ENCODE measurements at regions not wholly inside any gene's neighbourhood (a gene's known extent, or its start where the extent isn't known, plus 50 kb on each side); places are given as distances from the start of the nearest gene placed in this dataset.

DNA sequence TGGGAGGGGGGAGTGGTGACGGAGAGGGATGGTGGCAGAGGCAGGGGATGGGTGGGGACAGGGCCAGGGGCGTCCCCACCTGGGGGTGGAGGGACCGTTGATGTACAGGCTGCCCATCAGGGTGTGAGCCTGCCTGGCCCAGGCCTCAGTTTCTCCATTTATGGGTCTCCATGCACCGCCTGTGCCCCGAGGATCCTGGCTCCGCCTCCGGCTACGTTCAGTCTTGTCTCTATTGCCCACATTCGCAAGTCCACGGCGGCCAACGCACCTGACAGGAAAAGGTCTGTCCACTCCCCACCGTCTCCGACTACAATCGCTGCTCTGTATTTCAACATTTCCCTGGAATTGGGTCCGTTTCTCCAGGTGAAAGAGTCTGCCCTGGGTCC lies 96.3 kb upstream of the NKX1-1 start:
- Histone ChIP-seq H3K9ac (ENCODE audit: low read depth, low read length) (no peak overlapping the region), H3K9me3 (ENCODE audit: control insufficient read depth, insufficient read depth, low read length) (no peaks in the 10 kb centered on the region), H3K4me3 (ENCODE audit: low read depth, low read length) (no peak overlapping the region), H3K27me3 (ENCODE audit: control insufficient read depth, insufficient read depth, low read length) (no peaks in the 10 kb centered on the region), H3K36me3 (ENCODE audit: control insufficient read depth, insufficient read depth, low read length) (no peaks in the 10 kb centered on the region), H3K27ac (ENCODE audit: low read depth, low read length) (no peak overlapping the region), H3K4me1 (ENCODE audit: control insufficient read depth, insufficient read depth, low read length) (no peaks in the 10 kb centered on the region)

- Histone ChIP-seq H3K27ac (ENCODE audit: low read depth, low read length) (no peak overlapping the region), H3K4me3 (ENCODE audit: low read depth, low read length) (no peak overlapping the region), H3K36me3 (ENCODE audit: control insufficient read depth, insufficient read depth, low read length) (no peaks in the 10 kb centered on the region), H3K9ac (ENCODE audit: low read depth, low read length) (no peak overlapping the region), H3K4me1 (ENCODE audit: control insufficient read depth, insufficient read depth, low read length) (no peaks in the 10 kb centered on the region), H3K9me3 (ENCODE audit: control insufficient read depth, insufficient read depth, low read length) (no peaks in the 10 kb centered on the region), H3K27me3 (ENCODE audit: control insufficient read depth, insufficient read depth, low read length) (no peaks in the 10 kb centered on the region)
Measured at GRCh38 chr4:1501754-1502500, 95.7 kb upstream of the NKX1-1 start.

- H3K4me1 ChIP-seq (ENCODE audit: control insufficient read depth, insufficient read depth, low read length) = no peaks in the 10 kb centered on the region
- H3K27me3 ChIP-seq (ENCODE audit: control insufficient read depth, insufficient read depth, low read length) = no peaks in the 10 kb centered on the region
- H3K9ac ChIP-seq (ENCODE audit: low read depth, low read length) = no peak overlapping the region
- no peaks in the 10 kb centered on the region for H3K9me3 ChIP-seq (ENCODE audit: control insufficient read depth, insufficient read depth, low read length)
- H3K36me3 ChIP-seq (ENCODE audit: control insufficient read depth, insufficient read depth, low read length) = no peaks in the 10 kb centered on the region
- H3K27ac ChIP-seq (ENCODE audit: low read depth, low read length) = no peak overlapping the region
- H3K4me3 ChIP-seq (ENCODE audit: low read depth, low read length) = no peak overlapping the region
Measured at GRCh38 chr4:1500966-1501753, 94.9 kb upstream of the NKX1-1 start.

GRCh38 chr4:1500231-1500965 lies 94.2 kb upstream of the NKX1-1 start:
- Histone ChIP-seq H3K9ac (ENCODE audit: low read depth, low read length) (no peak overlapping the region), H3K27me3 (ENCODE audit: control insufficient read depth, insufficient read depth, low read length) (no peaks in the 10 kb centered on the region), H3K4me1 (ENCODE audit: control insufficient read depth, insufficient read depth, low read length) (no peaks in the 10 kb centered on the region), H3K9me3 (ENCODE audit: control insufficient read depth, insufficient read depth, low read length) (no peaks in the 10 kb centered on the region), H3K36me3 (ENCODE audit: control insufficient read depth, insufficient read depth, low read length) (no peaks in the 10 kb centered on the region), H3K4me3 (ENCODE audit: low read depth, low read length) (no peak overlapping the region), H3K27ac (ENCODE audit: low read depth, low read length) (no peak overlapping the region)

- H3K4me3 ChIP-seq (ENCODE audit: low read depth, low read length) = no peak overlapping the region
- no peaks in the 10 kb centered on the region for H3K27me3 ChIP-seq (ENCODE audit: control insufficient read depth, insufficient read depth, low read length)
- H3K9ac ChIP-seq (ENCODE audit: low read depth, low read length) = no peak overlapping the region
- H3K27ac ChIP-seq (ENCODE audit: low read depth, low read length) = no peak overlapping the region
- no peaks in the 10 kb centered on the region for H3K9me3 ChIP-seq (ENCODE audit: control insufficient read depth, insufficient read depth, low read length)
- no peaks in the 10 kb centered on the region for H3K4me1 ChIP-seq (ENCODE audit: control insufficient read depth, insufficient read depth, low read length)
- H3K36me3 ChIP-seq (ENCODE audit: control insufficient read depth, insufficient read depth, low read length) = no peaks in the 10 kb centered on the region
Measured at GRCh38 chr4:1499465-1499864, 93.2 kb upstream of the NKX1-1 start.

GRCh38 chr4:1497189-1497801 lies 91.1 kb upstream of the NKX1-1 start:
- no peaks in the 10 kb centered on the region for H3K4me1 ChIP-seq (ENCODE audit: control insufficient read depth, insufficient read depth, low read length)
- H3K9ac ChIP-seq (ENCODE audit: low read depth, low read length) = no peak overlapping the region
- H3K27ac ChIP-seq (ENCODE audit: low read depth, low read length) = no peak overlapping the region
- no peaks in the 10 kb centered on the region for H3K9me3 ChIP-seq (ENCODE audit: control insufficient read depth, insufficient read depth, low read length)
- no peaks in the 10 kb centered on the region for H3K27me3 ChIP-seq (ENCODE audit: control insufficient read depth, insufficient read depth, low read length)
- no peaks in the 10 kb centered on the region for H3K36me3 ChIP-seq (ENCODE audit: control insufficient read depth, insufficient read depth, low read length)
- no peak overlapping the region for H3K4me3 ChIP-seq (ENCODE audit: low read depth, low read length)

DNA sequence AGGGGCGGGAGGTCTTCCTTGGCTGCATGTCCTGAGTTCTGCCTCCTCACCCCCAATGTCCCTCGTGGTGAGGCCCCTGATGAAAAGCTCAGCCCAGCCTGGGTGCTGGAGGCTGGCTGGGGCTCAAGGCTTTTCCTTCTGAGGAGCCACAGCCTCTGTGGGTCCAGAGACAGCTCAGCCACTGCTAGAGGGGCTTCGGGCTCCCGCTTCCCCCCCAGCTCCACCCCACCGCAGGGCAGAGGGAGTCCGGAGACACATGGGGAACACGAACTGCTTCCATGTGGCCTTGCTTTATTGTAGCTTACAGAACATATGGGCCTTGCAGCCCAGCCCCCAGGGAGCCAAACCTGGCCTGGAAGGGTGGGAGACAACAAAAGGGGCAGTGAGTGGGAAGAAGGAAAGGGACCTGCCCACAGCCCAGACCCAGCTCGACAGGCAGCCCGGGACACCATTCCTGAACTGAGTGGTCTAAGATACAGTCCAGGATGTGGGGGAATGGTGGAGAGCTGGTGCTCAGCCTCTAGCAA lies 89.9 kb upstream of the NKX1-1 start:
- Histone ChIP-seq H3K27me3 (ENCODE audit: control insufficient read depth, insufficient read depth, low read length) (no peaks in the 10 kb centered on the region), H3K36me3 (ENCODE audit: control insufficient read depth, insufficient read depth, low read length) (no peaks in the 10 kb centered on the region), H3K9ac (ENCODE audit: low read depth, low read length) (no peak overlapping the region), H3K4me1 (ENCODE audit: control insufficient read depth, insufficient read depth, low read length) (no peaks in the 10 kb centered on the region), H3K4me3 (ENCODE audit: low read depth, low read length) (no peak overlapping the region), H3K9me3 (ENCODE audit: control insufficient read depth, insufficient read depth, low read length) (no peaks in the 10 kb centered on the region), H3K27ac (ENCODE audit: low read depth, low read length) (no peak overlapping the region)

- H3K9ac ChIP-seq (ENCODE audit: low read depth, low read length) = no peak overlapping the region
- no peak overlapping the region for H3K27ac ChIP-seq (ENCODE audit: low read depth, low read length)
- no peaks in the 10 kb centered on the region for H3K36me3 ChIP-seq (ENCODE audit: control insufficient read depth, insufficient read depth, low read length)
- H3K4me3 ChIP-seq (ENCODE audit: low read depth, low read length) = no peak overlapping the region
- H3K4me1 ChIP-seq (ENCODE audit: control insufficient read depth, insufficient read depth, low read length) = no peaks in the 10 kb centered on the region
- no peaks in the 10 kb centered on the region for H3K27me3 ChIP-seq (ENCODE audit: control insufficient read depth, insufficient read depth, low read length)
- no peaks in the 10 kb centered on the region for H3K9me3 ChIP-seq (ENCODE audit: control insufficient read depth, insufficient read depth, low read length)
Measured at GRCh38 chr4:1495416-1496115, 89.3 kb upstream of the NKX1-1 start.

GRCh38 chr4:1494416-1495315 lies 88.4 kb upstream of the NKX1-1 start:
- H3K9ac ChIP-seq (ENCODE audit: low read depth, low read length) = no peak overlapping the region
- H3K27ac ChIP-seq (ENCODE audit: low read depth, low read length) = no peak overlapping the region
- no peaks in the 10 kb centered on the region for H3K4me1 ChIP-seq (ENCODE audit: control insufficient read depth, insufficient read depth, low read length)
- H3K4me3 ChIP-seq (ENCODE audit: low read depth, low read length) = no peak overlapping the region
- no peaks in the 10 kb centered on the region for H3K27me3 ChIP-seq (ENCODE audit: control insufficient read depth, insufficient read depth, low read length)
- H3K36me3 ChIP-seq (ENCODE audit: control insufficient read depth, insufficient read depth, low read length) = no peaks in the 10 kb centered on the region
- no peaks in the 10 kb centered on the region for H3K9me3 ChIP-seq (ENCODE audit: control insufficient read depth, insufficient read depth, low read length)
